Activated CD4-positive, alpha-beta T cell treated with anti-CD3 and anti-CD28 coated beads, Interleukin-2, amount 50 U/mL, for 1 hour (primary cell): ENCODE measurements at regions not wholly inside any gene's neighbourhood (a gene's known extent, or its start where the extent isn't known, plus 50 kb on each side); places are given as distances from the start of the nearest gene placed in this dataset.
A peak's percentile ranks its signal among the peaks of the same experiment; 100 is the strongest.

ENCODE experiments used
- DNase-seq: peaks from one replicate; pipeline ENCODE4 v3.0.0-alpha.2; 2020

GRCh38 chr2:30055548-30055947 is 91.3 kb upstream of the YPEL5 start:
- no peak for DNase-seq

- no peak for DNase-seq
These were observed 86.2 kb upstream of the YPEL5 start for GRCh38 chr2:30060562-30060961.

GRCh38 chr2:30068067-30068466 is 78.7 kb upstream of the YPEL5 start:
- DNase-seq = no peak

- DNase-seq = peak; percentile 53
These were observed 74.5 kb upstream of the YPEL5 start for GRCh38 chr2:30072250-30072842.

GRCh38 chr2:30073523-30073922 is 73.3 kb upstream of the YPEL5 start:
- DNase-seq = no peak

GRCh38 chr2:30074023-30074422 is 72.8 kb upstream of the YPEL5 start:
- DNase-seq = no peak

- DNase-seq = no peak
These were observed 68.3 kb upstream of the YPEL5 start for GRCh38 chr2:30078521-30078920.

- no peak for DNase-seq
These were observed 61.9 kb upstream of the YPEL5 start for GRCh38 chr2:30084915-30085314.

- DNase-seq = no peak
These were observed 57.6 kb upstream of the YPEL5 start for GRCh38 chr2:30089171-30089570.

GRCh38 chr2:30095402-30095801 is 51.4 kb upstream of the YPEL5 start:
- no peak for DNase-seq

- no peak for DNase-seq
These were observed 50.4 kb upstream of the YPEL5 start for GRCh38 chr2:30096451-30096850.
